DOHH2 (cell line): ENCODE measurements at regions not wholly inside any gene's neighbourhood (a gene's known extent, or its start where the extent isn't known, plus 50 kb on each side); places are given as distances from the start of the nearest gene placed in this dataset.

Experiments
- EZH2phosphoT487 ChIP-seq: fragments of 200-600 bp; sonication (generic); IDR thresholded peaks from 2 replicates; pipeline ENCODE4 v1.6.1; 2017; ENCODE audit warnings: borderline replicate concordance, mild to moderate bottlenecking, antibody characterized with exemption, low read length, moderate library complexity, mixed read lengths
- TF ChIP-seq, protein P1 (sequence below): fragments of 200-600 bp; sonication (generic); IDR thresholded peaks from one replicate; pipeline ENCODE4 v1.5.1; 2014; ENCODE audit warnings: antibody characterized with exemption, mild to moderate bottlenecking, low read depth, low read length; ENCODE audit not compliant: poor library complexity, severe bottlenecking

DNA sequence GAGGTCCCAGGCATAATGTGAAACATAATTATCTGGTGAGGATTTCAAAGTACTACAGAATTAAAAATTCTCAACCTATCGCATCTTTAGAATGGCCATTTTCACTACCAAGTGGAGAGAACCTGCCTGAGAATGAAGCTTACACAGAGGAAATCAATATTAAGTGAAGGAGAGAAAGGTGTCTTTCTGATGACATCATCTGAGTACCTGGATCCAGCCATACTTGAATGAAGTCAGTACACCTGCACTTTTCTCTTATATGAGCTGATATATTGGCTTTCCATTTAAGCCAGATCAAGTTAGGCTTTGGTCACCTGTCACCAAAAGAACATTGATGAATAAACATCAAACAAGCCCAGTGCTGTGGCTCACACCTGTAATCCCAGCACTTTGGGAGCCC is 118.9 kb upstream of the MED14 start:
- TF ChIP-seq, protein P1, sequence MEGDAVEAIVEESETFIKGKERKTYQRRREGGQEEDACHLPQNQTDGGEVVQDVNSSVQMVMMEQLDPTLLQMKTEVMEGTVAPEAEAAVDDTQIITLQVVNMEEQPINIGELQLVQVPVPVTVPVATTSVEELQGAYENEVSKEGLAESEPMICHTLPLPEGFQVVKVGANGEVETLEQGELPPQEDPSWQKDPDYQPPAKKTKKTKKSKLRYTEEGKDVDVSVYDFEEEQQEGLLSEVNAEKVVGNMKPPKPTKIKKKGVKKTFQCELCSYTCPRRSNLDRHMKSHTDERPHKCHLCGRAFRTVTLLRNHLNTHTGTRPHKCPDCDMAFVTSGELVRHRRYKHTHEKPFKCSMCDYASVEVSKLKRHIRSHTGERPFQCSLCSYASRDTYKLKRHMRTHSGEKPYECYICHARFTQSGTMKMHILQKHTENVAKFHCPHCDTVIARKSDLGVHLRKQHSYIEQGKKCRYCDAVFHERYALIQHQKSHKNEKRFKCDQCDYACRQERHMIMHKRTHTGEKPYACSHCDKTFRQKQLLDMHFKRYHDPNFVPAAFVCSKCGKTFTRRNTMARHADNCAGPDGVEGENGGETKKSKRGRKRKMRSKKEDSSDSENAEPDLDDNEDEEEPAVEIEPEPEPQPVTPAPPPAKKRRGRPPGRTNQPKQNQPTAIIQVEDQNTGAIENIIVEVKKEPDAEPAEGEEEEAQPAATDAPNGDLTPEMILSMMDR = no peak
- no peak for TF ChIP-seq EZH2phosphoT487
